ENCODE measurements at regions not wholly inside any gene's neighbourhood (a gene's known extent, or its start where the extent isn't known, plus 50 kb on each side); places are given as distances from the start of the nearest gene placed in this dataset.

DNA sequence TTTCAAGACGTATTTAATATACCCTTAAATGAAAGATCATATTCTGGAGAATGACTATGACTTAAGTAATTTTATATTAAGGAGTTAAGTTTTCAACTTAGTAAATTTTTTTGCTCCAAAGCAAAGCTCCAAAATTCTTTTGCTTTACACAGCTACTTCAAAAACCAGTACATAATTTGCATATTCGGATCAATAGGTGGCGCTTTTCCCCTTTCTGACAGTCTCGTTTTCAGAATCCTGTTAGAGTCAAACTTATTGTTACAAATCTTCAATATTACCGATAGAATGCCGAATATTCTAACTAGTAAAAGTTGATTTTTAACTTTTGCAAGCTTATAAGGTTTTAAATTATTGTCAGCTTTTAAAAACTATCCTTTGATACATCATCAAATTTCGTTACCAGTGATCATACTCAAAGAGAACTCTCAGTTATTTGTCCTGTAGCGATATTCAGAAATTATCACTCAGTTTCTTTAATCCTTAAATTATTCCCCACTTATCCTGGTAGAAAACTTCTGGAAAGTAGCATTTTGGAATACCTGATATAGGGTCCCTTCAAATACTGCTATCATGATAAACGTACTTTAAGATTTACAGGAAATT is 852.7 kb upstream of the KLHL1 start:
- no peaks in the 10 kb centered on the region for H3K4me1 ChIP-seq (ENCODE audit: insufficient read depth, low read length)
- no peak overlapping the region for H3T11ph ChIP-seq (ENCODE audit: low read length)
- no peak overlapping the region for H3K9ac ChIP-seq (ENCODE audit: extremely low read depth, insufficient read length, low read length)
- Mint-ChIP-seq H3K27ac (no peak overlapping the region), H3K27me3 (ENCODE audit: low read depth) (no peaks in the 10 kb centered on the region), H3K36me3 (ENCODE audit: insufficient read depth in 1 of 3, low read depth in 3 of 3) (no peaks in the 10 kb centered on the region), H3K9me3 (no peaks in the 10 kb centered on the region), H3K4me3 (no peak overlapping the region), H3K4me1 (no peaks in the 10 kb centered on the region)
- H2AK5ac ChIP-seq (ENCODE audit: insufficient read length, low read length) = no peak overlapping the region
- H4K5ac ChIP-seq (ENCODE audit: insufficient read length, low read depth, low read length) = no peak overlapping the region
- H3K79me1 ChIP-seq (ENCODE audit: insufficient read depth, low read depth, low read length, poor library complexity, severe bottlenecking) = no peaks in the 10 kb centered on the region
- H3K4me2 ChIP-seq (ENCODE audit: insufficient read depth, insufficient read length, low read length) = no peak overlapping the region
- no peak overlapping the region for H2BK5ac ChIP-seq (ENCODE audit: insufficient read length, low read length)
- no peak overlapping the region for H2AFZ ChIP-seq (ENCODE audit: low read length)
- H3K14ac ChIP-seq (ENCODE audit: insufficient read depth, low read length) = no peak overlapping the region
- H3K18ac ChIP-seq (ENCODE audit: insufficient read length, low read depth, low read length) = no peak overlapping the region
- no peak overlapping the region for H3K4ac ChIP-seq (ENCODE audit: low read depth, low read length)
- no peak overlapping the region for H3K23ac ChIP-seq (ENCODE audit: insufficient read length, low read depth, low read length)
- H3K27ac ChIP-seq (ENCODE audit: insufficient read length, low read depth, low read length) = no peak overlapping the region
- no peak for DNase-seq
- no peaks in the 10 kb centered on the region for H3K79me2 ChIP-seq (ENCODE audit: insufficient read depth, low read length)
- H3K27me3 ChIP-seq (ENCODE audit: insufficient read depth, low read length) = no peaks in the 10 kb centered on the region
- no peak overlapping the region for H2BK12ac ChIP-seq (ENCODE audit: insufficient read length, low read depth, low read length)
- WGBS (ENCODE audit: extremely low coverage, insufficient read length, low lambda C conversion rate) = no CpG with 5 or more reads among the region's 9 CpGs
- H3K23me2 ChIP-seq (ENCODE audit: insufficient read length, low read depth, low read length, poor library complexity, severe bottlenecking) = no peaks in the 10 kb centered on the region
- H3K9me3 ChIP-seq (ENCODE audit: control insufficient read depth, low read depth, low read length) = no peaks in the 10 kb centered on the region
- H2BK15ac ChIP-seq (ENCODE audit: low read depth, low read length) = no peak overlapping the region
- H2BK120ac ChIP-seq (ENCODE audit: low read depth, low read length, poor library complexity, severe bottlenecking) = no peak overlapping the region
- H2BK20ac ChIP-seq (ENCODE audit: low read depth, low read length, poor library complexity, severe bottlenecking) = no peak overlapping the region
- H4K8ac ChIP-seq (replicated peaks; ENCODE audit: insufficient read length, low read depth, low read length) = no peak overlapping the region
- no peak overlapping the region for H3K56ac ChIP-seq (ENCODE audit: insufficient read length, low read depth, low read length)
- H4K20me1 ChIP-seq (ENCODE audit: control insufficient read depth, insufficient read depth, insufficient read length) = no peaks in the 10 kb centered on the region
- TF ChIP-seq CTCF (conservative IDR thresholded peaks at IDR 0.05) = peak; percentile 73
- H4K91ac ChIP-seq (ENCODE audit: insufficient read length, low read depth, low read length) = no peak overlapping the region
